ENCODE measurements at regions not wholly inside any gene's neighbourhood (a gene's known extent, or its start where the extent isn't known, plus 50 kb on each side); places are given as distances from the start of the nearest gene placed in this dataset.

DNA sequence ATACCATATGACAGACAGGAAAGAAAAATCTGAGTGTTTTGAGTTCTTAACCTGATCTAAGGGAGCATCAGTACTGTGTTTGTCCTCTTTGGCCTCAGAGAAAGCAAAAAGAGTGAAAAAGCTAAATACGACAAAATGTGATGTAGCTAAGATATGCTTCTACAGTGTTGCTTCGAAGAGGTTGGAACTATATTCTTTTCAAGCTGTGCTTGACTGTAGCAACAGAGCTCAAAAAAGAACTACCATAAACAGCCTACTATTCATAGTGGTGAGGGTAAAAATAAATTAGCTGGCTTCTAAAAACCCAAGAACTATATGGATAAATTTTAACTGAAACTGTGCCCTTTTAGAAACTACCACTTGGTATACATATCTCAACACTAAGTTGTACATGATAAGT is 881.8 kb upstream of the PCDH10 start:
- Histone ChIP-seq H3F3A (ENCODE audit: insufficient read depth, low read depth) (no peaks in the 10 kb centered on the region), H3K79me2 (ENCODE audit: low read depth) (no peaks in the 10 kb centered on the region), H3K27ac (no peak overlapping the region), H3K4me2 (no peak overlapping the region), H4K20me1 (ENCODE audit: insufficient read depth) (no peaks in the 10 kb centered on the region), H3K9me2 (ENCODE audit: insufficient read depth) (no peaks in the 10 kb centered on the region), H2AFZ (no peak overlapping the region), H3K36me3 (ENCODE audit: low read depth) (no peaks in the 10 kb centered on the region), H3K9me3 (ENCODE audit: insufficient read depth, low read depth) (no peaks in the 10 kb centered on the region), H3K4me1 (replicated peaks; ENCODE audit: insufficient read depth) (no peaks in the 10 kb centered on the region), H3K27me3 (ENCODE audit: insufficient read depth, low read depth) (no peaks in the 10 kb centered on the region), H3K4me3 (no peak overlapping the region)
- intact Hi-C loops (cut with micrococcal nuclease; ENCODE audit: unreplicated experiment), result no loop called here
- ChIA-PET CTCF (no interaction called here), POLR2A (ENCODE audit: unreplicated experiment) (no interaction called here)
- BruUV-seq (replicated peaks), result no TSS peak
- DNase-seq, result no peak
- TF ChIP-seq, protein P1, sequence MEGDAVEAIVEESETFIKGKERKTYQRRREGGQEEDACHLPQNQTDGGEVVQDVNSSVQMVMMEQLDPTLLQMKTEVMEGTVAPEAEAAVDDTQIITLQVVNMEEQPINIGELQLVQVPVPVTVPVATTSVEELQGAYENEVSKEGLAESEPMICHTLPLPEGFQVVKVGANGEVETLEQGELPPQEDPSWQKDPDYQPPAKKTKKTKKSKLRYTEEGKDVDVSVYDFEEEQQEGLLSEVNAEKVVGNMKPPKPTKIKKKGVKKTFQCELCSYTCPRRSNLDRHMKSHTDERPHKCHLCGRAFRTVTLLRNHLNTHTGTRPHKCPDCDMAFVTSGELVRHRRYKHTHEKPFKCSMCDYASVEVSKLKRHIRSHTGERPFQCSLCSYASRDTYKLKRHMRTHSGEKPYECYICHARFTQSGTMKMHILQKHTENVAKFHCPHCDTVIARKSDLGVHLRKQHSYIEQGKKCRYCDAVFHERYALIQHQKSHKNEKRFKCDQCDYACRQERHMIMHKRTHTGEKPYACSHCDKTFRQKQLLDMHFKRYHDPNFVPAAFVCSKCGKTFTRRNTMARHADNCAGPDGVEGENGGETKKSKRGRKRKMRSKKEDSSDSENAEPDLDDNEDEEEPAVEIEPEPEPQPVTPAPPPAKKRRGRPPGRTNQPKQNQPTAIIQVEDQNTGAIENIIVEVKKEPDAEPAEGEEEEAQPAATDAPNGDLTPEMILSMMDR (conservative IDR thresholded peaks at IDR 0.05), result no peak
- TF ChIP-seq EZH2 (IDR thresholded peaks at IDR 0.05; ENCODE audit: low read depth), result no peak

- Histone ChIP-seq H3F3A (ENCODE audit: insufficient read depth, low read depth) (no peaks in the 10 kb centered on the region), H3K4me3 (no peak overlapping the region), H3K27me3 (ENCODE audit: insufficient read depth, low read depth) (no peaks in the 10 kb centered on the region), H3K4me1 (replicated peaks; ENCODE audit: insufficient read depth) (no peaks in the 10 kb centered on the region), H3K79me2 (ENCODE audit: low read depth) (no peaks in the 10 kb centered on the region), H3K4me2 (no peak overlapping the region), H4K20me1 (ENCODE audit: insufficient read depth) (no peaks in the 10 kb centered on the region), H3K9me2 (ENCODE audit: insufficient read depth) (no peaks in the 10 kb centered on the region), H2AFZ (no peak overlapping the region), H3K9me3 (ENCODE audit: insufficient read depth, low read depth) (no peaks in the 10 kb centered on the region), H3K36me3 (ENCODE audit: low read depth) (no peaks in the 10 kb centered on the region), H3K27ac (no peak overlapping the region)
- BruUV-seq (replicated peaks), result no TSS peak
- POLR2A ChIA-PET (ENCODE audit: unreplicated experiment), result no interaction called here
- intact Hi-C loops (cut with micrococcal nuclease; ENCODE audit: unreplicated experiment), result no loop called here
- CTCF ChIA-PET, result no interaction called here
- TF ChIP-seq EZH2 (IDR thresholded peaks at IDR 0.05; ENCODE audit: low read depth), result no peak
- TF ChIP-seq, protein P1 (conservative IDR thresholded peaks at IDR 0.05), result no peak
- no peak for DNase-seq
Measured at GRCh38 chr4:132269303-132269990, 879.6 kb upstream of the PCDH10 start.

DNA sequence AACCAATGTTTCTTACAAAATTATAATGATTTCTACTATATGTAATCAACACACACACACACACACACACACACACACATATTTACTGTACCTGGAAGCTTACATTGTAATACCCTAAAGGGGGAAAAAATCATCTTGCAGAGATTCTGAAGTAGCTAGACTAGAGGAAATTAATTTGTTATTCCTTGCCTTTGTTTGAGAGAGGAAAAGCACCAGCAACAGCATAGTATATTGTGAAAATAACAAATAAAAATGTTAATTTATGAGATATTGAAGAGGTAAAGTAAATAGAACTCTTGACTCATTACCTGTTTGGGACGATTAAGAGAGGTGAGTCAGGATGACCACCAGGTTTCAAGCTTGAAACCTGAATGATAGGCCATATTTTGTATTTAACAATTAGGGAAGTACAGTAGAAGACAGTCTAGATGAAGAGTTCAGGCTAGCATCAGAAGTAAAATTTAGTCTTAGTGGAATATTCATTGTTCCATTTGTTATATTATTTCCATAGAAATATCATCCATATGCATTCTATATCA is 873.4 kb upstream of the PCDH10 start:
- no peaks in the 10 kb centered on the region for H3K36me3 ChIP-seq (ENCODE audit: low read depth)
- TF ChIP-seq, protein P1 (conservative IDR thresholded peaks at IDR 0.05), result no peak
- TF ChIP-seq EZH2 (IDR thresholded peaks at IDR 0.05; ENCODE audit: low read depth), result no peak
- no peaks in the 10 kb centered on the region for H3K9me2 ChIP-seq (ENCODE audit: insufficient read depth)
- H3K9me3 ChIP-seq (ENCODE audit: insufficient read depth, low read depth), result no peaks in the 10 kb centered on the region
- H3K4me1 ChIP-seq (replicated peaks; ENCODE audit: insufficient read depth), result no peaks in the 10 kb centered on the region
- H3K27me3 ChIP-seq (ENCODE audit: insufficient read depth, low read depth), result no peaks in the 10 kb centered on the region
- H3K79me2 ChIP-seq (ENCODE audit: low read depth), result no peaks in the 10 kb centered on the region
- H3K27ac ChIP-seq, result no peak overlapping the region
- no peak overlapping the region for H2AFZ ChIP-seq
- H3K4me2 ChIP-seq, result no peak overlapping the region
- ChIA-PET CTCF (no interaction called here), POLR2A (ENCODE audit: unreplicated experiment) (no interaction called here)
- no TSS peak for BruUV-seq (replicated peaks)
- H3K4me3 ChIP-seq, result no peak overlapping the region
- no peak for DNase-seq
- H4K20me1 ChIP-seq (ENCODE audit: insufficient read depth), result no peaks in the 10 kb centered on the region
- intact Hi-C loops (cut with micrococcal nuclease; ENCODE audit: unreplicated experiment), result no loop called here
- H3F3A ChIP-seq (ENCODE audit: insufficient read depth, low read depth), result no peaks in the 10 kb centered on the region

Data from PC-9 (cell line).